GM21423 (cell line): ENCODE measurements at regions not wholly inside any gene's neighbourhood (a gene's known extent, or its start where the extent isn't known, plus 50 kb on each side); places are given as distances from the start of the nearest gene placed in this dataset.
"Not testable (repeated sequence)": the region's sequence is repeated elsewhere in the genome, so short reads cannot be mapped to it uniquely, and the experiment has no call there.

ENCODE experiments used
- ATAC-seq: cut with Tn5 transposase; IDR thresholded peaks from one replicate; pipeline ENCODE4 v1.9.1; 2021; ENCODE audit warnings: mild to moderate bottlenecking, moderate library complexity; ENCODE audit not compliant: unreplicated experiment

GRCh38 chr4:151459375-151459774, 50.4 kb downstream of the FHIP1A start:
- ATAC-seq: no peak

GRCh38 chr4:151460434-151460833, 51.5 kb downstream of the FHIP1A start:
- ATAC-seq: no peak

- no peak for ATAC-seq
Measured at GRCh38 chr4:151462554-151462953, 53.6 kb downstream of the FHIP1A start.

- ATAC-seq: no peak
Measured at GRCh38 chr4:151468715-151469696, 60.0 kb downstream of the FHIP1A start.

GRCh38 chr4:151469970-151470369, 61.0 kb downstream of the FHIP1A start:
- ATAC-seq: no peak

GRCh38 chr4:151471728-151472127, 62.8 kb downstream of the FHIP1A start:
- ATAC-seq: no peak

GRCh38 chr4:151472297-151472696, 63.3 kb downstream of the FHIP1A start:
- no peak for ATAC-seq

- no peak for ATAC-seq
Measured at GRCh38 chr4:151472711-151473110, 63.7 kb downstream of the FHIP1A start.

GRCh38 chr4:151473521-151474097, 64.6 kb downstream of the FHIP1A start:
- ATAC-seq: no peak

GRCh38 chr4:151475035-151475714, 66.2 kb downstream of the FHIP1A start:
- ATAC-seq: no peak

GRCh38 chr4:151481813-151482212, 72.8 kb downstream of the FHIP1A start:
- ATAC-seq: no peak

- ATAC-seq: no peak
Measured at GRCh38 chr4:151484396-151485102, 75.6 kb downstream of the FHIP1A start.

- ATAC-seq: no peak
Measured at GRCh38 chr4:151485541-151486131, 76.7 kb downstream of the FHIP1A start.

GRCh38 chr4:151486168-151486567, 77.2 kb downstream of the FHIP1A start:
- ATAC-seq: no peak

GRCh38 chr4:151488968-151489367, 80.0 kb downstream of the FHIP1A start:
- ATAC-seq: no peak

- no peak for ATAC-seq
Measured at GRCh38 chr4:151489462-151490203, 80.7 kb downstream of the FHIP1A start.

GRCh38 chr4:151495612-151496011, 86.6 kb downstream of the FHIP1A start:
- ATAC-seq: not testable (repeated sequence)

GRCh38 chr4:151511548-151511947, 102.6 kb downstream of the FHIP1A start:
- not testable (repeated sequence) for ATAC-seq

GRCh38 chr4:151517896-151518295, 108.9 kb downstream of the FHIP1A start:
- ATAC-seq: no peak

- ATAC-seq: no peak
Measured at GRCh38 chr4:151518359-151518758, 109.4 kb downstream of the FHIP1A start.
